WTC11 (cell line): ENCODE measurements at regions not wholly inside any gene's neighbourhood (a gene's known extent, or its start where the extent isn't known, plus 50 kb on each side); places are given as distances from the start of the nearest gene placed in this dataset.

Experiments
- ATAC-seq: fragments of 200-7000 bp; cut with Tn5 transposase; 2 replicates; pipeline ENCODE4 v1.10.0; 2021; ENCODE audit warnings: mild to moderate bottlenecking, moderate library complexity
- CTCF ChIA-PET: fragments of 300-600 bp; sonication (Branson Sonifier 250); formaldehyde crosslinking; loops from one replicate; lab custom pipeline; 2021; ENCODE audit warnings: antibody characterized with exemption; lab: Charles Lee
- POLR2A ChIA-PET: fragments of 350-600 bp; sonication (Branson Sonifier 250); formaldehyde crosslinking; loops from one replicate; lab custom pipeline; 2021; ENCODE audit warnings: antibody characterized with exemption; lab: Charles Lee
- DNase-seq: peaks from one replicate; pipeline ENCODE4 v3.0.0; 2021; ENCODE audit warnings: low spot score
- H3K27ac Mint-ChIP-seq: 2 replicates; pipeline ENCODE4 v1.8.0; 2021; ENCODE audit warnings: mixed read lengths
- H3K27me3 Mint-ChIP-seq: 2 replicates; pipeline ENCODE4 v1.8.0; 2021; ENCODE audit warnings: low read depth, mild to moderate bottlenecking, moderate library complexity, mixed read lengths
- H3K36me3 Mint-ChIP-seq: 2 replicates; pipeline ENCODE4 v1.8.0; 2021; ENCODE audit warnings: mixed read lengths
- H3K4me1 Mint-ChIP-seq: 2 replicates; pipeline ENCODE4 v1.8.0; 2022; ENCODE audit warnings: mixed read lengths
- H3K4me3 Mint-ChIP-seq: 2 replicates; pipeline ENCODE4 v1.8.0; 2021; ENCODE audit warnings: mild to moderate bottlenecking, moderate library complexity, mixed read lengths
- H3K9me3 Mint-ChIP-seq: 2 replicates; pipeline ENCODE4 v1.8.0; 2021; ENCODE audit warnings: mixed read lengths
- CBFB ChIP-seq: sonication (generic); formaldehyde crosslinking; IDR thresholded peaks from 2 replicates; pipeline ENCODE4 v1.8.1; 2022; ENCODE audit warnings: mild to moderate bottlenecking, low read depth, missing genetic modification reagents
- EMX1 ChIP-seq: fragments of 250-450 bp; sonication (Bioruptor Pico); IDR thresholded peaks from 2 replicates; pipeline ENCODE4 v1.8.0; 2021; ENCODE audit warnings: mild to moderate bottlenecking
- ETV6 ChIP-seq: sonication (generic); formaldehyde crosslinking; IDR thresholded peaks from 2 replicates; pipeline ENCODE4 v1.8.1; 2022; ENCODE audit warnings: mild to moderate bottlenecking, missing genetic modification reagents
- FOXK1 ChIP-seq: sonication (generic); formaldehyde crosslinking; IDR thresholded peaks from 2 replicates; pipeline ENCODE4 v1.8.0; 2022; ENCODE audit warnings: mild to moderate bottlenecking, moderate library complexity, missing genetic modification reagents
- SMAD4 ChIP-seq: sonication (generic); formaldehyde crosslinking; IDR thresholded peaks from 2 replicates; pipeline ENCODE4 v1.8.0; 2022; ENCODE audit warnings: mild to moderate bottlenecking, missing genetic modification reagents
- TEAD4 ChIP-seq: sonication (generic); formaldehyde crosslinking; IDR thresholded peaks from 2 replicates; pipeline ENCODE4 v1.8.0; 2022; ENCODE audit warnings: mild to moderate bottlenecking, missing genetic modification reagents
- ZNF396 ChIP-seq: fragments of 250-450 bp; sonication (Bioruptor Pico); IDR thresholded peaks from 2 replicates; pipeline ENCODE4 v1.8.0; 2021; ENCODE audit warnings: mild to moderate bottlenecking, moderate library complexity, borderline replicate concordance
- ZNF416 ChIP-seq: fragments of 250-450 bp; sonication (Bioruptor Pico); IDR thresholded peaks from 2 replicates; pipeline ENCODE4 v1.9.0; 2021; ENCODE audit warnings: mild to moderate bottlenecking, inconsistent platforms
- TF ChIP-seq, protein P1 (sequence below): fragments of 250-450 bp; sonication (Bioruptor Pico); IDR thresholded peaks from 2 replicates; pipeline ENCODE4 v2.1.2; 2022; ENCODE audit warnings: mild to moderate bottlenecking, moderate library complexity
- TF ChIP-seq, protein P2 (sequence below): sonication (generic); formaldehyde crosslinking; IDR thresholded peaks from 2 replicates; pipeline ENCODE4 v1.8.1; 2023; ENCODE audit warnings: mild to moderate bottlenecking, missing genetic modification reagents, borderline replicate concordance
- TF ChIP-seq, protein P3 (sequence below): sonication (generic); formaldehyde crosslinking; IDR thresholded peaks from 2 replicates; pipeline ENCODE4 v1.8.1; 2022; ENCODE audit warnings: missing genetic modification reagents, borderline replicate concordance
- TF ChIP-seq, protein P4 (sequence below): sonication (generic); formaldehyde crosslinking; IDR thresholded peaks from 2 replicates; pipeline ENCODE4 v1.8.1; 2023; ENCODE audit warnings: mild to moderate bottlenecking, missing genetic modification reagents, moderate library complexity
- TF ChIP-seq, protein P5 (sequence below): fragments of 250-450 bp; sonication (Bioruptor Pico); IDR thresholded peaks from 2 replicates; pipeline ENCODE4 v1.9.0; 2021; ENCODE audit warnings: mild to moderate bottlenecking, borderline replicate concordance
- TF ChIP-seq, protein P6 (sequence below): sonication (generic); formaldehyde crosslinking; IDR thresholded peaks from 2 replicates; pipeline ENCODE4 v1.8.1; 2022; ENCODE audit warnings: mild to moderate bottlenecking, moderate library complexity, missing genetic modification reagents
- TF ChIP-seq, protein P7 (sequence below): sonication (generic); formaldehyde crosslinking; IDR thresholded peaks from 2 replicates; pipeline ENCODE4 v1.8.1; 2022; ENCODE audit warnings: low read depth, missing genetic modification reagents, borderline replicate concordance
- TF ChIP-seq, protein P8 (sequence below): sonication (generic); formaldehyde crosslinking; IDR thresholded peaks from 2 replicates; pipeline ENCODE4 v1.8.1; 2022; ENCODE audit warnings: low read depth, mild to moderate bottlenecking, moderate library complexity, missing genetic modification reagents, borderline replicate concordance

DNA sequence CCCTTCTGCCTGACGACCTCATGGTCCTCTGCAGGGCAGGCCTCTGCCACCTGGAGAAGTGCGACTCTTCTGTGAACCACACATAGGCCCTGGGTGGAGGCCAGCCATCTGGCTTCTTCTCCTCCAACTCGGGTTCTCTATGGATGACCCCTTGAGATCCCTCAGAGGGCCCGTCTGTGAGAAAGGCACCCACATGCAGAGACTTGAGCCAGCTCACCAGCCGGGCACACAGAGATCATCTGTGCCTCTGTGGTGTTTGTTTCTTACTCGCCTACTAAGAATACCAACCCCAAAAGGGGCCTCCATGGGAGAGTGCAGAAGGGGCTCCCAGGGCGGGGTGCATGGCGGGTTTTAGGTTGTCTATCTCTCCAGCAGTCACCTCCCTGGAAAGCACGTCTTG, 176.5 kb upstream of the SALL3 start:
- H3K4me3 Mint-ChIP-seq = no peak overlapping the region
- peaks cover 9% of the 10 kb centered on the region for H3K4me1 Mint-ChIP-seq
- ChIA-PET CTCF (no interaction called here), POLR2A (no interaction called here)
- peaks cover 38% of the 10 kb centered on the region for H3K9me3 Mint-ChIP-seq
- DNase-seq (no peak), ATAC-seq (no peak)
- H3K27me3 Mint-ChIP-seq = peaks cover 4% of the 10 kb centered on the region; the same call in 1 of the 2 replicates
- TF ChIP-seq, protein P1, sequence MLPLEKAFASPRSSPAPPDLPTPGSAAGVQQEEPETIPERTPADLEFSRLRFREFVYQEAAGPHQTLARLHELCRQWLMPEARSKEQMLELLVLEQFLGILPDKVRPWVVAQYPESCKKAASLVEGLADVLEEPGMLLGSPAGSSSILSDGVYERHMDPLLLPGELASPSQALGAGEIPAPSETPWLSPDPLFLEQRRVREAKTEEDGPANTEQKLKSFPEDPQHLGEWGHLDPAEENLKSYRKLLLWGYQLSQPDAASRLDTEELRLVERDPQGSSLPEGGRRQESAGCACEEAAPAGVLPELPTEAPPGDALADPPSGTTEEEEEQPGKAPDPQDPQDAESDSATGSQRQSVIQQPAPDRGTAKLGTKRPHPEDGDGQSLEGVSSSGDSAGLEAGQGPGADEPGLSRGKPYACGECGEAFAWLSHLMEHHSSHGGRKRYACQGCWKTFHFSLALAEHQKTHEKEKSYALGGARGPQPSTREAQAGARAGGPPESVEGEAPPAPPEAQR (CRISPR knock-in tag) = no peak
- TF ChIP-seq ZNF416 (CRISPR knock-in tag) (no peak), CBFB (CRISPR knock-in tag) (no peak), SMAD4 (no peak), ETV6 (no peak), FOXK1 (CRISPR knock-in tag) (no peak)
- TF ChIP-seq, protein P2, sequence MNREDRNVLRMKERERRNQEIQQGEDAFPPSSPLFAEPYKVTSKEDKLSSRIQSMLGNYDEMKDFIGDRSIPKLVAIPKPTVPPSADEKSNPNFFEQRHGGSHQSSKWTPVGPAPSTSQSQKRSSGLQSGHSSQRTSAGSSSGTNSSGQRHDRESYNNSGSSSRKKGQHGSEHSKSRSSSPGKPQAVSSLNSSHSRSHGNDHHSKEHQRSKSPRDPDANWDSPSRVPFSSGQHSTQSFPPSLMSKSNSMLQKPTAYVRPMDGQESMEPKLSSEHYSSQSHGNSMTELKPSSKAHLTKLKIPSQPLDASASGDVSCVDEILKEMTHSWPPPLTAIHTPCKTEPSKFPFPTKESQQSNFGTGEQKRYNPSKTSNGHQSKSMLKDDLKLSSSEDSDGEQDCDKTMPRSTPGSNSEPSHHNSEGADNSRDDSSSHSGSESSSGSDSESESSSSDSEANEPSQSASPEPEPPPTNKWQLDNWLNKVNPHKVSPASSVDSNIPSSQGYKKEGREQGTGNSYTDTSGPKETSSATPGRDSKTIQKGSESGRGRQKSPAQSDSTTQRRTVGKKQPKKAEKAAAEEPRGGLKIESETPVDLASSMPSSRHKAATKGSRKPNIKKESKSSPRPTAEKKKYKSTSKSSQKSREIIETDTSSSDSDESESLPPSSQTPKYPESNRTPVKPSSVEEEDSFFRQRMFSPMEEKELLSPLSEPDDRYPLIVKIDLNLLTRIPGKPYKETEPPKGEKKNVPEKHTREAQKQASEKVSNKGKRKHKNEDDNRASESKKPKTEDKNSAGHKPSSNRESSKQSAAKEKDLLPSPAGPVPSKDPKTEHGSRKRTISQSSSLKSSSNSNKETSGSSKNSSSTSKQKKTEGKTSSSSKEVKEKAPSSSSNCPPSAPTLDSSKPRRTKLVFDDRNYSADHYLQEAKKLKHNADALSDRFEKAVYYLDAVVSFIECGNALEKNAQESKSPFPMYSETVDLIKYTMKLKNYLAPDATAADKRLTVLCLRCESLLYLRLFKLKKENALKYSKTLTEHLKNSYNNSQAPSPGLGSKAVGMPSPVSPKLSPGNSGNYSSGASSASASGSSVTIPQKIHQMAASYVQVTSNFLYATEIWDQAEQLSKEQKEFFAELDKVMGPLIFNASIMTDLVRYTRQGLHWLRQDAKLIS (CRISPR knock-in tag) = no peak
- H3K27ac Mint-ChIP-seq = no peak overlapping the region
- peaks cover 21% of the 10 kb centered on the region for H3K36me3 Mint-ChIP-seq

DNA sequence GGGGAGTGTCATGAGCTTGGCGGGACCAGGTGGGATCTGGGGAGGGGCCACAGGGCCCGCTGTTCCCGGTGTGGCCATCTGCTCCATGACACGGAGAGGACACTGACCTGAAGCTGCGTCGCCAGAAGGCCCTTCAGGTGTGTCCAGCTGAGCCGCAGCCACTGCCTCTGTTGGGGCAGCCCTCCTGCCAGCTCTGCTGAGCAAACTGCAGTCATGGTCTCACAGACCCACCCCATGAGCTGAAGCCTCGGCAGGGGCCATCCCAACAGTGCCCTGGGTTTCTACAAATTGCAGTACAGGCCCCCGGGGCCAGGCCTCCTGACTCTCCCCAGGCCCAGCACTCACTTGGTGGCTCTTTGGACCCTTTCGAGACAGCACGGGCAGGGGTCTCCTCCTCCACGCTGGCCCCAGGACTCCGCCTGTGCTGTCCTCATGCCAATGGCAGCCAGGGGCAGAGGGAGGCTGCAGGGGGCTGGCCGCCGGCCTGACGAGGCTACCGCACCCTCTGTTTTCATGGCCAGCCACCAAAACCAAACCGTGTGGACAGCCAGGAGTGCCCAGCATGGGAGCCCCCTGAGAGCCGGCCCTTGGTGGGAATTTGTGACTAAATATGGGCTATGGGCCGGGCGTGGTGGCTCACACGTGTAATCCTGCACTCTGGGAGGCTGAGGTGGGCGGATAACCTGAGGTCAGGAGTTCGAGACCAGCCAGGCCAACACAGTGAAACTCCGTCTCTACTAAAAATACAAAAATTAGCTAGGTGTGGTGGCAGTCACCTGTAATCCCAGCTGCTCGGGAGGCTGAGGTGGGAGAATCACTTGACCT, 175.2 kb upstream of the SALL3 start:
- Mint-ChIP-seq H3K36me3 (peaks cover 24% of the 10 kb centered on the region), H3K4me1 (peaks cover 9% of the 10 kb centered on the region), H3K27ac (no peak overlapping the region), H3K27me3 (peaks cover 4% of the 10 kb centered on the region; the same call in 1 of the 2 replicates), H3K4me3 (no peak overlapping the region), H3K9me3 (peaks cover 46% of the 10 kb centered on the region)
- ATAC-seq (no peak), DNase-seq (no peak)
- ChIA-PET POLR2A (interaction anchor here (0.6 kb wide), 1 partner anchor 208 kb away, joined by 3 read pairs; no protein-coding TSS in a partner anchor), CTCF (no interaction called here)
- TF ChIP-seq TEAD4 = no peak
- TF ChIP-seq, protein P3, sequence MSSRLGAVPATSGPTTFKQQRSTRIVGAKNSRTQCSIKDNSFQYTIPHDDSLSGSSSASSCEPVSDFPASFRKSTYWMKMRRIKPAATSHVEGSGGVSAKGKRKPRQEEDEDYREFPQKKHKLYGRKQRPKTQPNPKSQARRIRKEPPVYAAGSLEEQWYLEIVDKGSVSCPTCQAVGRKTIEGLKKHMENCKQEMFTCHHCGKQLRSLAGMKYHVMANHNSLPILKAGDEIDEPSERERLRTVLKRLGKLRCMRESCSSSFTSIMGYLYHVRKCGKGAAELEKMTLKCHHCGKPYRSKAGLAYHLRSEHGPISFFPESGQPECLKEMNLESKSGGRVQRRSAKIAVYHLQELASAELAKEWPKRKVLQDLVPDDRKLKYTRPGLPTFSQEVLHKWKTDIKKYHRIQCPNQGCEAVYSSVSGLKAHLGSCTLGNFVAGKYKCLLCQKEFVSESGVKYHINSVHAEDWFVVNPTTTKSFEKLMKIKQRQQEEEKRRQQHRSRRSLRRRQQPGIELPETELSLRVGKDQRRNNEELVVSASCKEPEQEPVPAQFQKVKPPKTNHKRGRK (CRISPR knock-in tag) = no peak
- TF ChIP-seq, protein P4, sequence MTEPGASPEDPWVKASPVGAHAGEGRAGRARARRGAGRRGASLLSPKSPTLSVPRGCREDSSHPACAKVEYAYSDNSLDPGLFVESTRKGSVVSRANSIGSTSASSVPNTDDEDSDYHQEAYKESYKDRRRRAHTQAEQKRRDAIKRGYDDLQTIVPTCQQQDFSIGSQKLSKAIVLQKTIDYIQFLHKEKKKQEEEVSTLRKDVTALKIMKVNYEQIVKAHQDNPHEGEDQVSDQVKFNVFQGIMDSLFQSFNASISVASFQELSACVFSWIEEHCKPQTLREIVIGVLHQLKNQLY = no peak
- TF ChIP-seq, protein P5, sequence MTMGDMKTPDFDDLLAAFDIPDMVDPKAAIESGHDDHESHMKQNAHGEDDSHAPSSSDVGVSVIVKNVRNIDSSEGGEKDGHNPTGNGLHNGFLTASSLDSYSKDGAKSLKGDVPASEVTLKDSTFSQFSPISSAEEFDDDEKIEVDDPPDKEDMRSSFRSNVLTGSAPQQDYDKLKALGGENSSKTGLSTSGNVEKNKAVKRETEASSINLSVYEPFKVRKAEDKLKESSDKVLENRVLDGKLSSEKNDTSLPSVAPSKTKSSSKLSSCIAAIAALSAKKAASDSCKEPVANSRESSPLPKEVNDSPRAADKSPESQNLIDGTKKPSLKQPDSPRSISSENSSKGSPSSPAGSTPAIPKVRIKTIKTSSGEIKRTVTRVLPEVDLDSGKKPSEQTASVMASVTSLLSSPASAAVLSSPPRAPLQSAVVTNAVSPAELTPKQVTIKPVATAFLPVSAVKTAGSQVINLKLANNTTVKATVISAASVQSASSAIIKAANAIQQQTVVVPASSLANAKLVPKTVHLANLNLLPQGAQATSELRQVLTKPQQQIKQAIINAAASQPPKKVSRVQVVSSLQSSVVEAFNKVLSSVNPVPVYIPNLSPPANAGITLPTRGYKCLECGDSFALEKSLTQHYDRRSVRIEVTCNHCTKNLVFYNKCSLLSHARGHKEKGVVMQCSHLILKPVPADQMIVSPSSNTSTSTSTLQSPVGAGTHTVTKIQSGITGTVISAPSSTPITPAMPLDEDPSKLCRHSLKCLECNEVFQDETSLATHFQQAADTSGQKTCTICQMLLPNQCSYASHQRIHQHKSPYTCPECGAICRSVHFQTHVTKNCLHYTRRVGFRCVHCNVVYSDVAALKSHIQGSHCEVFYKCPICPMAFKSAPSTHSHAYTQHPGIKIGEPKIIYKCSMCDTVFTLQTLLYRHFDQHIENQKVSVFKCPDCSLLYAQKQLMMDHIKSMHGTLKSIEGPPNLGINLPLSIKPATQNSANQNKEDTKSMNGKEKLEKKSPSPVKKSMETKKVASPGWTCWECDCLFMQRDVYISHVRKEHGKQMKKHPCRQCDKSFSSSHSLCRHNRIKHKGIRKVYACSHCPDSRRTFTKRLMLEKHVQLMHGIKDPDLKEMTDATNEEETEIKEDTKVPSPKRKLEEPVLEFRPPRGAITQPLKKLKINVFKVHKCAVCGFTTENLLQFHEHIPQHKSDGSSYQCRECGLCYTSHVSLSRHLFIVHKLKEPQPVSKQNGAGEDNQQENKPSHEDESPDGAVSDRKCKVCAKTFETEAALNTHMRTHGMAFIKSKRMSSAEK (CRISPR knock-in tag) = no peak
- TF ChIP-seq, protein P6, sequence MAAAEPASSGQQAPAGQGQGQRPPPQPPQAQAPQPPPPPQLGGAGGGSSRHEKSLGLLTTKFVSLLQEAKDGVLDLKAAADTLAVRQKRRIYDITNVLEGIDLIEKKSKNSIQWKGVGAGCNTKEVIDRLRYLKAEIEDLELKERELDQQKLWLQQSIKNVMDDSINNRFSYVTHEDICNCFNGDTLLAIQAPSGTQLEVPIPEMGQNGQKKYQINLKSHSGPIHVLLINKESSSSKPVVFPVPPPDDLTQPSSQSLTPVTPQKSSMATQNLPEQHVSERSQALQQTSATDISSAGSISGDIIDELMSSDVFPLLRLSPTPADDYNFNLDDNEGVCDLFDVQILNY = no peak
- TF ChIP-seq, protein P7, sequence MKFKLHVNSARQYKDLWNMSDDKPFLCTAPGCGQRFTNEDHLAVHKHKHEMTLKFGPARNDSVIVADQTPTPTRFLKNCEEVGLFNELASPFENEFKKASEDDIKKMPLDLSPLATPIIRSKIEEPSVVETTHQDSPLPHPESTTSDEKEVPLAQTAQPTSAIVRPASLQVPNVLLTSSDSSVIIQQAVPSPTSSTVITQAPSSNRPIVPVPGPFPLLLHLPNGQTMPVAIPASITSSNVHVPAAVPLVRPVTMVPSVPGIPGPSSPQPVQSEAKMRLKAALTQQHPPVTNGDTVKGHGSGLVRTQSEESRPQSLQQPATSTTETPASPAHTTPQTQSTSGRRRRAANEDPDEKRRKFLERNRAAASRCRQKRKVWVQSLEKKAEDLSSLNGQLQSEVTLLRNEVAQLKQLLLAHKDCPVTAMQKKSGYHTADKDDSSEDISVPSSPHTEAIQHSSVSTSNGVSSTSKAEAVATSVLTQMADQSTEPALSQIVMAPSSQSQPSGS = no peak
- TF ChIP-seq, protein P8, sequence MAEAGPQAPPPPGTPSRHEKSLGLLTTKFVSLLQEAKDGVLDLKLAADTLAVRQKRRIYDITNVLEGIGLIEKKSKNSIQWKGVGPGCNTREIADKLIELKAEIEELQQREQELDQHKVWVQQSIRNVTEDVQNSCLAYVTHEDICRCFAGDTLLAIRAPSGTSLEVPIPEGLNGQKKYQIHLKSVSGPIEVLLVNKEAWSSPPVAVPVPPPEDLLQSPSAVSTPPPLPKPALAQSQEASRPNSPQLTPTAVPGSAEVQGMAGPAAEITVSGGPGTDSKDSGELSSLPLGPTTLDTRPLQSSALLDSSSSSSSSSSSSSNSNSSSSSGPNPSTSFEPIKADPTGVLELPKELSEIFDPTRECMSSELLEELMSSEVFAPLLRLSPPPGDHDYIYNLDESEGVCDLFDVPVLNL = no peak
- TF ChIP-seq EMX1 (CRISPR knock-in tag) = no peak
- no peak for TF ChIP-seq CBFB (CRISPR knock-in tag)
- no peak for TF ChIP-seq ZNF396
